Heart left ventricle (tissue), 13 donors: ENCODE measurements at regions not wholly inside any gene's neighbourhood (a gene's known extent, or its start where the extent isn't known, plus 50 kb on each side); places are given as distances from the start of the nearest gene placed in this dataset.

ENCODE experiments used
- POLR2A ChIP-seq, 2 donors: fragments of 450-650 bp; IDR thresholded peaks; one replicate each; pipeline ENCODE4 v1.6.1; 2017; ENCODE audit warnings: antibody characterized with exemption in 2 of 2, mild to moderate bottlenecking in 2 of 2, moderate library complexity in 2 of 2
- TF ChIP-seq, protein P1 (sequence below), 12 donors: fragments of 200-600 bp; sonication (generic) in 4 of 12; IDR thresholded peaks; one replicate each; pipeline versions ENCODE4 v1.5.0 to v1.8.0; 2018 to 2022; ENCODE audit warnings: antibody characterized with exemption in 12 of 12, mild to moderate bottlenecking in 5 of 12
- donor health status: ischemic (EF 13 %, LVEDD 7.1; RV severe dilation, severe dysfunction).
- donor health status: DM: no; HTN: yes; CAD: no.
- donor health status: DM: no; HTN: no; CAD: no.
- donor health status: ischemic (EF 25% LVEDD 6.9; RV normal size, moderate dysfunction).
- donor health status: ischemic (EF 25% LVEDD 5.7; RV mildly dilated, moderate dysfunction).
- donor health status: ischemic (EF 35%, LVEDD 5.7; RV mildly dilated, moderate dysfunction).
- donor health status: nonischemic (EF 11% LVEDD 7.7; RV severe dilation, severe dysfunction).
- donor health status: DM: yes; HTN: yes; CAD: no.
- donor health status: PGD.
- donor health status: ischemic (EF 29% LVEDD 5.4; RV normal size, mild dysfunction).
- donor health status: nonischemic (EF 23%, LVEDD 6.1; RV moderate dilation, normal function).

DNA sequence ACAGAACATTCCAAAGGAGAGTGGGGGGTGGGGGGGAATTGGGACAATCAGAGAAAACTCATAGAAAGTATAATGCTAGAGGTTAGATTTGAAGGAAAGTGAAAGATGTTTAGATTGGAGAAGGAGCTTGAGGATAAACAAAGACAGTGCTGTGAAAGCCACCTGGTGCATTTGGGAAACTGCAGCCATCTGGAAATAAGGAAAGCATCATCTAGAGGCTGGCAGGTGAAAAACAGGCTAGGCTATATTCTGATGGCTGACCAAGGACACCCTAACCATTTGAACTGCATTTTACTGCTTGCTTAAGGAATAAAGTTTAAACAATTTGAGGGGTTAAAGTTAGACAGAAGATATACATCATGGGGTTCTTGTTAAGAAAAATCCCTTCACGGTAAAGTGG, 296.4 kb downstream of the CETN3 start:
- TF ChIP-seq, protein P1, sequence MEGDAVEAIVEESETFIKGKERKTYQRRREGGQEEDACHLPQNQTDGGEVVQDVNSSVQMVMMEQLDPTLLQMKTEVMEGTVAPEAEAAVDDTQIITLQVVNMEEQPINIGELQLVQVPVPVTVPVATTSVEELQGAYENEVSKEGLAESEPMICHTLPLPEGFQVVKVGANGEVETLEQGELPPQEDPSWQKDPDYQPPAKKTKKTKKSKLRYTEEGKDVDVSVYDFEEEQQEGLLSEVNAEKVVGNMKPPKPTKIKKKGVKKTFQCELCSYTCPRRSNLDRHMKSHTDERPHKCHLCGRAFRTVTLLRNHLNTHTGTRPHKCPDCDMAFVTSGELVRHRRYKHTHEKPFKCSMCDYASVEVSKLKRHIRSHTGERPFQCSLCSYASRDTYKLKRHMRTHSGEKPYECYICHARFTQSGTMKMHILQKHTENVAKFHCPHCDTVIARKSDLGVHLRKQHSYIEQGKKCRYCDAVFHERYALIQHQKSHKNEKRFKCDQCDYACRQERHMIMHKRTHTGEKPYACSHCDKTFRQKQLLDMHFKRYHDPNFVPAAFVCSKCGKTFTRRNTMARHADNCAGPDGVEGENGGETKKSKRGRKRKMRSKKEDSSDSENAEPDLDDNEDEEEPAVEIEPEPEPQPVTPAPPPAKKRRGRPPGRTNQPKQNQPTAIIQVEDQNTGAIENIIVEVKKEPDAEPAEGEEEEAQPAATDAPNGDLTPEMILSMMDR (IDR thresholded peaks at IDR 0.05), result no peak
- no peak for TF ChIP-seq POLR2A (IDR thresholded peaks at IDR 0.05)
